ENCODE measurements at regions not wholly inside any gene's neighbourhood (a gene's known extent, or its start where the extent isn't known, plus 50 kb on each side); places are given as distances from the start of the nearest gene placed in this dataset.

GRCh38 chr6:48809700-48810099 is 653.4 kb downstream of the MMUT start:
- no peak for DNase-seq

GRCh38 chr6:48809245-48809644 is 653.8 kb downstream of the MMUT start:
- DNase-seq, result no peak

- DNase-seq, result no peak
Observed at GRCh38 chr6:48798296-48798695, 664.8 kb downstream of the MMUT start.

GRCh38 chr6:48782225-48782624 is 671.2 kb upstream of the PTCHD4 start:
- DNase-seq, result no peak

- no peak for DNase-seq
Observed at GRCh38 chr6:48777411-48777810, 666.4 kb upstream of the PTCHD4 start.

GRCh38 chr6:48775157-48775556 is 664.2 kb upstream of the PTCHD4 start:
- no peak for DNase-seq

- DNase-seq, result no peak
Observed at GRCh38 chr6:48774276-48774675, 663.3 kb upstream of the PTCHD4 start.

GRCh38 chr6:48766349-48766748 is 655.4 kb upstream of the PTCHD4 start:
- no peak for DNase-seq

GRCh38 chr6:48765352-48765961 is 654.5 kb upstream of the PTCHD4 start:
- DNase-seq, result peak; percentile 67

GRCh38 chr6:48764286-48765044 is 653.5 kb upstream of the PTCHD4 start:
- no peak for DNase-seq

GRCh38 chr6:48757661-48758060 is 646.7 kb upstream of the PTCHD4 start:
- DNase-seq, result no peak

- DNase-seq, result no peak
Observed at GRCh38 chr6:48755315-48755714, 644.3 kb upstream of the PTCHD4 start.

- no peak for DNase-seq
Observed at GRCh38 chr6:48754641-48755040, 643.6 kb upstream of the PTCHD4 start.

- DNase-seq, result no peak
Observed at GRCh38 chr6:48750861-48751260, 639.9 kb upstream of the PTCHD4 start.

GRCh38 chr6:48747471-48747870 is 636.5 kb upstream of the PTCHD4 start:
- no peak for DNase-seq

GRCh38 chr6:48747040-48747439 is 636.0 kb upstream of the PTCHD4 start:
- DNase-seq, result peak; percentile 2

GRCh38 chr6:48744948-48745347 is 634.0 kb upstream of the PTCHD4 start:
- no peak for DNase-seq

GRCh38 chr6:48743738-48744137 is 632.7 kb upstream of the PTCHD4 start:
- no peak for DNase-seq

GRCh38 chr6:48736501-48737206 is 625.7 kb upstream of the PTCHD4 start:
- DNase-seq, result no peak

- no peak for DNase-seq
Observed at GRCh38 chr6:48735846-48736245, 624.8 kb upstream of the PTCHD4 start.

GRCh38 chr6:48733581-48733980 is 622.6 kb upstream of the PTCHD4 start:
- no peak for DNase-seq

- no peak for DNase-seq
Observed at GRCh38 chr6:48714699-48715098, 603.7 kb upstream of the PTCHD4 start.

- no peak for DNase-seq
Observed at GRCh38 chr6:48714250-48714649, 603.3 kb upstream of the PTCHD4 start.

GRCh38 chr6:48713612-48714011 is 602.6 kb upstream of the PTCHD4 start:
- no peak for DNase-seq

All from hematopoietic multipotent progenitor cell treated with erythropoietin and hydrocortisone succinate and interleukin-3 and kit ligand, for 4 days (in vitro differentiated cells).